H1 (cell line): ENCODE measurements at regions not wholly inside any gene's neighbourhood (a gene's known extent, or its start where the extent isn't known, plus 50 kb on each side); places are given as distances from the start of the nearest gene placed in this dataset.

ENCODE experiments used
- CBX5 ChIP-seq: fragments of 300-800, 300-1000 bp; sonication (generic); IDR thresholded peaks from 2 replicates; pipeline ENCODE4 v1.7.1; 2016; ENCODE audit warnings: antibody characterized with exemption, low read length, low read depth
- CREB1 ChIP-seq: IDR thresholded peaks from 2 replicates; pipeline ENCODE4 v1.6.1; 2012; ENCODE audit warnings: inconsistent platforms
- EGR1 ChIP-seq: IDR thresholded peaks from 2 replicates; pipeline ENCODE4 v1.6.1; 2011; ENCODE audit warnings: low read depth, low read length, borderline replicate concordance
- MAFK ChIP-seq: IDR thresholded peaks from 2 replicates; pipeline ENCODE4 v1.6.1; 2012; ENCODE audit warnings: low read depth, mild to moderate bottlenecking, improper control_type of control experiment, low read length
- SIX5 ChIP-seq: IDR thresholded peaks from 2 replicates; pipeline ENCODE4 v1.6.1; 2011; ENCODE audit warnings: mild to moderate bottlenecking, low read depth, low read length
- SRF ChIP-seq: IDR thresholded peaks from 2 replicates; pipeline ENCODE4 v1.6.1; 2011; ENCODE audit warnings: mild to moderate bottlenecking, low read depth, low read length, moderate library complexity
- TAF7 ChIP-seq: optimal IDR thresholded peaks from 2 replicates; pipeline ENCODE3; 2011; ENCODE audit warnings: low read depth, mild to moderate bottlenecking, inconsistent platforms, low read length, moderate library complexity, borderline replicate concordance
- TEAD4 ChIP-seq: IDR thresholded peaks from 2 replicates; pipeline ENCODE4 v1.6.1; 2012; ENCODE audit warnings: low read depth, low read length, inconsistent platforms, mixed read lengths
- TF ChIP-seq, protein P1 (sequence below): fragments of 300-600 bp; sonication (generic); IDR thresholded peaks from 2 replicates; pipeline ENCODE4 v1.7.1; 2012; ENCODE audit warnings: low read length, moderate library complexity, mild to moderate bottlenecking, inconsistent platforms; ENCODE audit not compliant: insufficient replicate concordance
- TF ChIP-seq, protein P2 (sequence below): IDR thresholded peaks from 2 replicates; pipeline ENCODE4 v1.6.1; 2011; ENCODE audit warnings: low read depth, mild to moderate bottlenecking, low read length; ENCODE audit not compliant: insufficient read depth

DNA sequence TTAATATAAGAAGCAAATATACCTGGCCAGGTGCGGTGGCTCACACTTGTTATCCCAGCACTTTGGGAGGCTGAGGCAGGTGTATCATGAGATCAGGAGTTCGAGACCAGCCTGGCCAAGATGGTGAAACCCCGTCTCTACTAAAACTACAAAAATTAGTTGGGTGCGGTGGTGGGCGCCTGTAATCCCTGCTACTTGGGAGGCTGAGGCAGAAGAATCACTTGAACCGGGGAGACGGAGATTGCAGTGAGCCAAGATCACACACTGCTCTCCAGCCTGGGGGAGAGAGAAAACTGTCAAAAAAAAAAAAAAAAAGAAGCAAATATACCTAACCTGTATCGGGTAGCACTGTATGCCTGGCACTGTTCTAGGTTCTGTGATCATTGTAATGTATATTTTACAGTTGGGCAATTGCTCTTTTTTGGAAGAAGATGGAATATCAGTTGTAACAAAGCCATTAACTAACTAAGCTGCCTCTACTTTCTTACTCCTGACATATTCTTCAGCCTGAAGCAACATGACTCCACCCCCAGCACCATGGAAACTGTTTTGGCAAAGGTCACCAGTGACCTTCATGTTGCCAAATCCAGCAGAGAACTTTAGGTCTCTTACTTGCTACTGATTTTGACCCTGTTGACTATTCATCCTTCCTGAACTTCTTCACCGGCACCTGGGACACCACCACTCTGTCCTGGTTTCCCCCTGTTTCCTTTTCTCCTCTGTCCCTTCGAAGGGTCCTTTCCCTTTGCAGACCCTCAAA is 203.8 kb downstream of the RPLP1 start (continued):
- TF ChIP-seq, protein P1, sequence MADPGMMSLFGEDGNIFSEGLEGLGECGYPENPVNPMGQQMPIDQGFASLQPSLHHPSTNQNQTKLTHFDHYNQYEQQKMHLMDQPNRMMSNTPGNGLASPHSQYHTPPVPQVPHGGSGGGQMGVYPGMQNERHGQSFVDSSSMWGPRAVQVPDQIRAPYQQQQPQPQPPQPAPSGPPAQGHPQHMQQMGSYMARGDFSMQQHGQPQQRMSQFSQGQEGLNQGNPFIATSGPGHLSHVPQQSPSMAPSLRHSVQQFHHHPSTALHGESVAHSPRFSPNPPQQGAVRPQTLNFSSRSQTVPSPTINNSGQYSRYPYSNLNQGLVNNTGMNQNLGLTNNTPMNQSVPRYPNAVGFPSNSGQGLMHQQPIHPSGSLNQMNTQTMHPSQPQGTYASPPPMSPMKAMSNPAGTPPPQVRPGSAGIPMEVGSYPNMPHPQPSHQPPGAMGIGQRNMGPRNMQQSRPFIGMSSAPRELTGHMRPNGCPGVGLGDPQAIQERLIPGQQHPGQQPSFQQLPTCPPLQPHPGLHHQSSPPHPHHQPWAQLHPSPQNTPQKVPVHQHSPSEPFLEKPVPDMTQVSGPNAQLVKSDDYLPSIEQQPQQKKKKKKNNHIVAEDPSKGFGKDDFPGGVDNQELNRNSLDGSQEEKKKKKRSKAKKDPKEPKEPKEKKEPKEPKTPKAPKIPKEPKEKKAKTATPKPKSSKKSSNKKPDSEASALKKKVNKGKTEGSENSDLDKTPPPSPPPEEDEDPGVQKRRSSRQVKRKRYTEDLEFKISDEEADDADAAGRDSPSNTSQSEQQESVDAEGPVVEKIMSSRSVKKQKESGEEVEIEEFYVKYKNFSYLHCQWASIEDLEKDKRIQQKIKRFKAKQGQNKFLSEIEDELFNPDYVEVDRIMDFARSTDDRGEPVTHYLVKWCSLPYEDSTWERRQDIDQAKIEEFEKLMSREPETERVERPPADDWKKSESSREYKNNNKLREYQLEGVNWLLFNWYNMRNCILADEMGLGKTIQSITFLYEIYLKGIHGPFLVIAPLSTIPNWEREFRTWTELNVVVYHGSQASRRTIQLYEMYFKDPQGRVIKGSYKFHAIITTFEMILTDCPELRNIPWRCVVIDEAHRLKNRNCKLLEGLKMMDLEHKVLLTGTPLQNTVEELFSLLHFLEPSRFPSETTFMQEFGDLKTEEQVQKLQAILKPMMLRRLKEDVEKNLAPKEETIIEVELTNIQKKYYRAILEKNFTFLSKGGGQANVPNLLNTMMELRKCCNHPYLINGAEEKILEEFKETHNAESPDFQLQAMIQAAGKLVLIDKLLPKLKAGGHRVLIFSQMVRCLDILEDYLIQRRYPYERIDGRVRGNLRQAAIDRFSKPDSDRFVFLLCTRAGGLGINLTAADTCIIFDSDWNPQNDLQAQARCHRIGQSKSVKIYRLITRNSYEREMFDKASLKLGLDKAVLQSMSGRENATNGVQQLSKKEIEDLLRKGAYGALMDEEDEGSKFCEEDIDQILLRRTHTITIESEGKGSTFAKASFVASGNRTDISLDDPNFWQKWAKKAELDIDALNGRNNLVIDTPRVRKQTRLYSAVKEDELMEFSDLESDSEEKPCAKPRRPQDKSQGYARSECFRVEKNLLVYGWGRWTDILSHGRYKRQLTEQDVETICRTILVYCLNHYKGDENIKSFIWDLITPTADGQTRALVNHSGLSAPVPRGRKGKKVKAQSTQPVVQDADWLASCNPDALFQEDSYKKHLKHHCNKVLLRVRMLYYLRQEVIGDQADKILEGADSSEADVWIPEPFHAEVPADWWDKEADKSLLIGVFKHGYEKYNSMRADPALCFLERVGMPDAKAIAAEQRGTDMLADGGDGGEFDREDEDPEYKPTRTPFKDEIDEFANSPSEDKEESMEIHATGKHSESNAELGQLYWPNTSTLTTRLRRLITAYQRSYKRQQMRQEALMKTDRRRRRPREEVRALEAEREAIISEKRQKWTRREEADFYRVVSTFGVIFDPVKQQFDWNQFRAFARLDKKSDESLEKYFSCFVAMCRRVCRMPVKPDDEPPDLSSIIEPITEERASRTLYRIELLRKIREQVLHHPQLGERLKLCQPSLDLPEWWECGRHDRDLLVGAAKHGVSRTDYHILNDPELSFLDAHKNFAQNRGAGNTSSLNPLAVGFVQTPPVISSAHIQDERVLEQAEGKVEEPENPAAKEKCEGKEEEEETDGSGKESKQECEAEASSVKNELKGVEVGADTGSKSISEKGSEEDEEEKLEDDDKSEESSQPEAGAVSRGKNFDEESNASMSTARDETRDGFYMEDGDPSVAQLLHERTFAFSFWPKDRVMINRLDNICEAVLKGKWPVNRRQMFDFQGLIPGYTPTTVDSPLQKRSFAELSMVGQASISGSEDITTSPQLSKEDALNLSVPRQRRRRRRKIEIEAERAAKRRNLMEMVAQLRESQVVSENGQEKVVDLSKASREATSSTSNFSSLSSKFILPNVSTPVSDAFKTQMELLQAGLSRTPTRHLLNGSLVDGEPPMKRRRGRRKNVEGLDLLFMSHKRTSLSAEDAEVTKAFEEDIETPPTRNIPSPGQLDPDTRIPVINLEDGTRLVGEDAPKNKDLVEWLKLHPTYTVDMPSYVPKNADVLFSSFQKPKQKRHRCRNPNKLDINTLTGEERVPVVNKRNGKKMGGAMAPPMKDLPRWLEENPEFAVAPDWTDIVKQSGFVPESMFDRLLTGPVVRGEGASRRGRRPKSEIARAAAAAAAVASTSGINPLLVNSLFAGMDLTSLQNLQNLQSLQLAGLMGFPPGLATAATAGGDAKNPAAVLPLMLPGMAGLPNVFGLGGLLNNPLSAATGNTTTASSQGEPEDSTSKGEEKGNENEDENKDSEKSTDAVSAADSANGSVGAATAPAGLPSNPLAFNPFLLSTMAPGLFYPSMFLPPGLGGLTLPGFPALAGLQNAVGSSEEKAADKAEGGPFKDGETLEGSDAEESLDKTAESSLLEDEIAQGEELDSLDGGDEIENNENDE = no peak
- TF ChIP-seq CBX5 = no peak
- no peak for TF ChIP-seq EGR1
- TF ChIP-seq TAF7 = no peak
- no peak for TF ChIP-seq TEAD4
- TF ChIP-seq SRF = no peak
- no peak for TF ChIP-seq SIX5
- TF ChIP-seq MAFK = no peak
- TF ChIP-seq, protein P2, sequence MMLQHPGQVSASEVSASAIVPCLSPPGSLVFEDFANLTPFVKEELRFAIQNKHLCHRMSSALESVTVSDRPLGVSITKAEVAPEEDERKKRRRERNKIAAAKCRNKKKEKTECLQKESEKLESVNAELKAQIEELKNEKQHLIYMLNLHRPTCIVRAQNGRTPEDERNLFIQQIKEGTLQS = no peak
- TF ChIP-seq CREB1 = no peak
- TF ChIP-seq, all 59 proteins: peak for 0
